Ascending aorta (tissue), 2 donors: ENCODE measurements at regions not wholly inside any gene's neighbourhood (a gene's known extent, or its start where the extent isn't known, plus 50 kb on each side); places are given as distances from the start of the nearest gene placed in this dataset.

ENCODE experiments used
- DNase-seq, 2 donors: peaks; one replicate each; pipeline ENCODE4 v3.0.0-alpha.2; 2019; ENCODE audit warnings: low spot score in 2 of 2
- H3K27ac ChIP-seq, 2 donors: fragments of 200-600 bp; sonication (generic); one replicate each; pipeline ENCODE4 v1.5.1; 2016 to 2017; ENCODE audit warnings: mild to moderate bottlenecking in 1 of 2
- H3K27me3 ChIP-seq: fragments of 200-600 bp; sonication (generic); one replicate; pipeline ENCODE4 v1.5.1; 2017
- H3K36me3 ChIP-seq, 2 donors: fragments of 200-600 bp; sonication (generic); one replicate each; pipeline ENCODE4 v1.5.1; 2016
- H3K4me1 ChIP-seq, 2 donors: fragments of 200-600 bp; sonication (generic); one replicate each; pipeline ENCODE4 v1.5.1; 2016 to 2017; ENCODE audit warnings: mild to moderate bottlenecking in 1 of 2
- H3K4me3 ChIP-seq, 2 donors: fragments of 200-600 bp; sonication (generic); one replicate each; pipeline ENCODE4 v1.5.1; 2016 to 2017; ENCODE audit warnings: mild to moderate bottlenecking in 1 of 2
- H3K9me3 ChIP-seq, 2 donors: fragments of 200-600 bp; sonication (generic); one replicate each; pipeline ENCODE4 v1.5.1; 2016
- intact Hi-C: fragments of 100-400 bp; cut with DNase I; formaldehyde crosslinking; loops from one replicate; pipeline ENCODE4 v1.15.1; 2023
- TF ChIP-seq, protein P1 (sequence below), 3 experiments: fragments of 200-600 bp in 2 of 3; fragments of 450-650 bp in 1 of 3; sonication (generic) in 2 of 3; IDR thresholded peaks; one replicate each; pipeline ENCODE4 v1.5.1; 2016 to 2019; ENCODE audit warnings: antibody characterized with exemption in 3 of 3, mild to moderate bottlenecking in 1 of 3, moderate library complexity in 1 of 3

DNA sequence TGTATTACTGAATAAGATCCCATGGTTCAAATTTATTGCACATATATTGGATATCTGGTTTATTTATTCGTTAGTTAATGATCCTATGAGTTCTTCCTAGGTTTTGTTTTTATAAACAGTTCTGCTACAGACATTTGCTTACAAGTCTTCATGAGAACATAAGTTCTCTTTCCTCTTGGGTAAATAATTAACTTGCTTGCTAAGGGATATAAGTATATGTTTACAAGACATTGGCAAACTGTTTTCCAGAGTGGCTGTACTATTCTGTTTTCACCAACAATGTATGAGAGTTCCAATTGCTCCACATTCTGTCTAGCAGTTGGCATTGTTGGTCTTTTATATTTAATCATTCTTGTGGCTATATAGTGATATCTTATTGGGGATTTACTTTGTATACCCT lies 341.8 kb upstream of the GBE1 start:
- TF ChIP-seq, protein P1, sequence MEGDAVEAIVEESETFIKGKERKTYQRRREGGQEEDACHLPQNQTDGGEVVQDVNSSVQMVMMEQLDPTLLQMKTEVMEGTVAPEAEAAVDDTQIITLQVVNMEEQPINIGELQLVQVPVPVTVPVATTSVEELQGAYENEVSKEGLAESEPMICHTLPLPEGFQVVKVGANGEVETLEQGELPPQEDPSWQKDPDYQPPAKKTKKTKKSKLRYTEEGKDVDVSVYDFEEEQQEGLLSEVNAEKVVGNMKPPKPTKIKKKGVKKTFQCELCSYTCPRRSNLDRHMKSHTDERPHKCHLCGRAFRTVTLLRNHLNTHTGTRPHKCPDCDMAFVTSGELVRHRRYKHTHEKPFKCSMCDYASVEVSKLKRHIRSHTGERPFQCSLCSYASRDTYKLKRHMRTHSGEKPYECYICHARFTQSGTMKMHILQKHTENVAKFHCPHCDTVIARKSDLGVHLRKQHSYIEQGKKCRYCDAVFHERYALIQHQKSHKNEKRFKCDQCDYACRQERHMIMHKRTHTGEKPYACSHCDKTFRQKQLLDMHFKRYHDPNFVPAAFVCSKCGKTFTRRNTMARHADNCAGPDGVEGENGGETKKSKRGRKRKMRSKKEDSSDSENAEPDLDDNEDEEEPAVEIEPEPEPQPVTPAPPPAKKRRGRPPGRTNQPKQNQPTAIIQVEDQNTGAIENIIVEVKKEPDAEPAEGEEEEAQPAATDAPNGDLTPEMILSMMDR (IDR thresholded peaks at IDR 0.05) = no peak
- no peak overlapping the region for H3K27ac ChIP-seq
- DNase-seq = no peak
- no peak overlapping the region for H3K4me3 ChIP-seq
- no peaks in the 10 kb centered on the region for H3K4me1 ChIP-seq
- intact Hi-C loops = no loop called here
- H3K27me3 ChIP-seq = no peaks in the 10 kb centered on the region
- H3K36me3 ChIP-seq = no peaks in the 10 kb centered on the region
- H3K9me3 ChIP-seq = no peaks in the 10 kb centered on the region

- Histone ChIP-seq H3K4me3 (no peak overlapping the region), H3K36me3 (no peaks in the 10 kb centered on the region), H3K27me3 (no peaks in the 10 kb centered on the region), H3K27ac (no peak overlapping the region), H3K9me3 (no peaks in the 10 kb centered on the region), H3K4me1 (no peaks in the 10 kb centered on the region)
- DNase-seq = no peak
- intact Hi-C loops = no loop called here
- TF ChIP-seq, protein P1 (IDR thresholded peaks at IDR 0.05) = no peak
Observed at GRCh38 chr3:82100378-82100777, 338.9 kb upstream of the GBE1 start.

- H3K9me3 ChIP-seq = no peaks in the 10 kb centered on the region
- no peaks in the 10 kb centered on the region for H3K36me3 ChIP-seq
- H3K4me1 ChIP-seq = no peaks in the 10 kb centered on the region
- H3K27me3 ChIP-seq = no peaks in the 10 kb centered on the region
- no peak overlapping the region for H3K4me3 ChIP-seq
- intact Hi-C loops = no loop called here
- DNase-seq = no peak
- TF ChIP-seq, protein P1 (IDR thresholded peaks at IDR 0.05) = no peak
- H3K27ac ChIP-seq = no peak overlapping the region
Observed at GRCh38 chr3:82093641-82094040, 332.2 kb upstream of the GBE1 start.

DNA sequence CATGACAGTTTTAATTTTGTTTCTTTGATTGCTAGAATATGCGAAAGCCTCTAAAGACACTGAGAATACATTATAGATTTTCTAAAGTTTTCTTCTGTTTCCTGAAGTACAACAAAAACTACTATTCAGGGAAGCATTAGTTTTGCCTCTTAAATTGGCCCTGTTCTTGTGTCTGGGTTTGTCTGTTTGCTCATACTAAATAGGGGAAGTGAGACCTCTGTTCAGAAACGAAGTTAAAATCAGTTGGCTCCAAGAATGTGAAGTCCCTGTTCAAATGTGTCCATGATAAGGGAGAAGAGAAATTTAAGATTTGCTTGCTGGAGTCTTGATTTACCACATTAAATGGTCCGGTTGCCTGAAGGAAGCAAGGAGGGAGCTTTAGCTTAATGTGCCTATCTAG lies 327.3 kb upstream of the GBE1 start:
- no peak for DNase-seq
- H3K9me3 ChIP-seq = no peaks in the 10 kb centered on the region
- H3K27me3 ChIP-seq = no peaks in the 10 kb centered on the region
- TF ChIP-seq, protein P1 (IDR thresholded peaks at IDR 0.05) = no peak
- no peaks in the 10 kb centered on the region for H3K36me3 ChIP-seq
- no peak overlapping the region for H3K4me3 ChIP-seq
- H3K4me1 ChIP-seq = no peaks in the 10 kb centered on the region
- H3K27ac ChIP-seq = no peak overlapping the region
- intact Hi-C loops = no loop called here

- Histone ChIP-seq H3K36me3 (no peaks in the 10 kb centered on the region), H3K4me3 (no peak overlapping the region), H3K27me3 (no peaks in the 10 kb centered on the region), H3K4me1 (no peaks in the 10 kb centered on the region), H3K27ac (no peak overlapping the region), H3K9me3 (no peaks in the 10 kb centered on the region)
- DNase-seq = no peak
- intact Hi-C loops = no loop called here
- TF ChIP-seq, protein P1 (IDR thresholded peaks at IDR 0.05) = no peak
Observed at GRCh38 chr3:82087958-82088357, 326.5 kb upstream of the GBE1 start.

GRCh38 chr3:82085851-82086475 lies 324.5 kb upstream of the GBE1 start:
- no peak for DNase-seq
- H3K27me3 ChIP-seq = no peaks in the 10 kb centered on the region
- no peaks in the 10 kb centered on the region for H3K4me1 ChIP-seq
- H3K36me3 ChIP-seq = no peaks in the 10 kb centered on the region
- TF ChIP-seq, protein P1 (IDR thresholded peaks at IDR 0.05) = no peak
- H3K9me3 ChIP-seq = no peaks in the 10 kb centered on the region
- no peak overlapping the region for H3K27ac ChIP-seq
- intact Hi-C loops = no loop called here
- H3K4me3 ChIP-seq = no peak overlapping the region
